GM23338 (cell line): ENCODE measurements at regions not wholly inside any gene's neighbourhood (a gene's known extent, or its start where the extent isn't known, plus 50 kb on each side); places are given as distances from the start of the nearest gene placed in this dataset.
A peak's percentile ranks its signal among the peaks of the same experiment; 100 is the strongest.

Experiments used
- ATAC-seq: fragments of 200-7000 bp; cut with Tn5 transposase; 3 replicates; pipeline ENCODE4 v1.9.1; 2020
- DNase-seq: peaks from one replicate; pipeline ENCODE4 v3.0.0-alpha.2; 2015; ENCODE audit warnings: low spot score
- H2AFZ ChIP-seq: fragments of 200-600 bp; sonication (generic); 2 replicates; pipeline ENCODE4 v1.8.0; 2016; ENCODE audit warnings: antibody characterized with exemption, mild to moderate bottlenecking, moderate library complexity
- H3F3A ChIP-seq: fragments of 200-600 bp; sonication (generic); replicated peaks from 2 replicates; pipeline ENCODE4 v1.8.0; 2017; ENCODE audit warnings: antibody characterized with exemption, mixed run types, low read depth
- H3K27ac ChIP-seq: fragments of 200-600 bp; sonication (generic); 2 replicates; pipeline ENCODE4 v1.6.1; 2016; ENCODE audit warnings: low read depth
- H3K27me3 ChIP-seq: fragments of 200-600 bp; sonication (generic); 2 replicates; pipeline ENCODE4 v1.8.0; 2016; ENCODE audit warnings: mild to moderate bottlenecking, mixed run types, moderate library complexity; ENCODE audit not compliant: insufficient read depth
- H3K36me3 ChIP-seq: fragments of 200-600 bp; sonication (generic); 2 replicates; pipeline ENCODE4 v1.8.0; 2016; ENCODE audit warnings: mild to moderate bottlenecking; ENCODE audit not compliant: insufficient read depth
- H3K4me1 ChIP-seq: fragments of 200-600 bp; sonication (generic); 2 replicates; pipeline ENCODE4 v1.8.0; 2016; ENCODE audit warnings: mild to moderate bottlenecking, moderate library complexity; ENCODE audit not compliant: insufficient read depth
- H3K4me2 ChIP-seq: fragments of 200-600 bp; sonication (generic); 2 replicates; pipeline ENCODE4 v1.7.1; 2017; ENCODE audit warnings: mixed run types
- H3K4me3 ChIP-seq: fragments of 200-600 bp; sonication (generic); 2 replicates; pipeline ENCODE4 v1.6.1; 2016; ENCODE audit warnings: mixed run types
- H3K79me2 ChIP-seq: fragments of 200-600 bp; sonication (generic); replicated peaks from 2 replicates; pipeline ENCODE4 v1.8.0; 2017; ENCODE audit warnings: mild to moderate bottlenecking; ENCODE audit not compliant: insufficient read depth
- H3K9me2 ChIP-seq: fragments of 200-600 bp; sonication (generic); 2 replicates; pipeline ENCODE4 v1.8.0; 2017; ENCODE audit not compliant: insufficient read depth
- H4K20me1 ChIP-seq: fragments of 200-600 bp; sonication (generic); replicated peaks from 2 replicates; pipeline ENCODE4 v1.8.0; 2017; ENCODE audit warnings: mild to moderate bottlenecking; ENCODE audit not compliant: insufficient read depth
- H3K27ac Mint-ChIP-seq: 2 replicates; pipeline ENCODE4 v1.8.0; 2020; ENCODE audit warnings: inconsistent platforms, mild to moderate bottlenecking, moderate library complexity, mixed read lengths
- H3K27me3 Mint-ChIP-seq: 3 replicates; pipeline ENCODE4 v1.8.0; 2022; ENCODE audit warnings: low read depth, mild to moderate bottlenecking, moderate library complexity, mixed read lengths, inconsistent platforms; ENCODE audit not compliant: insufficient read depth, poor library complexity
- H3K36me3 Mint-ChIP-seq: 3 replicates; pipeline ENCODE4 v1.8.0; 2021; ENCODE audit warnings: low read depth, mild to moderate bottlenecking, inconsistent platforms, moderate library complexity, mixed read lengths
- H3K4me1 Mint-ChIP-seq: 3 replicates; pipeline ENCODE4 v1.8.0; 2020; ENCODE audit warnings: mild to moderate bottlenecking, inconsistent platforms, mixed read lengths
- H3K4me3 Mint-ChIP-seq: 3 replicates; pipeline ENCODE4 v1.8.0; 2021; ENCODE audit warnings: moderate library complexity, mild to moderate bottlenecking, inconsistent platforms, mixed read lengths
- H3K9me3 Mint-ChIP-seq: 3 replicates; pipeline ENCODE4 v1.8.0; 2020; ENCODE audit warnings: moderate library complexity, mild to moderate bottlenecking, inconsistent platforms, mixed read lengths
- CREB1 ChIP-seq: fragments of 250-450 bp; sonication (Bioruptor Pico); IDR thresholded peaks from 2 replicates; pipeline ENCODE4 v1.5.0; 2020; ENCODE audit warnings: low read depth, mild to moderate bottlenecking, moderate library complexity
- EZH2 ChIP-seq: fragments of 200-600 bp; sonication (generic); IDR thresholded peaks from one replicate; pipeline ENCODE4 v1.8.0; 2017; ENCODE audit warnings: antibody characterized with exemption, mild to moderate bottlenecking, low read depth; ENCODE audit not compliant: unreplicated experiment
- EZH2phosphoT487 ChIP-seq: fragments of 200-600 bp; sonication (generic); IDR thresholded peaks from one replicate; pipeline ENCODE4 v1.8.1; 2018; ENCODE audit warnings: antibody characterized with exemption; ENCODE audit not compliant: unreplicated experiment
- JUNB ChIP-seq: IDR thresholded peaks from one replicate; pipeline ENCODE4 v1.6.1; 2016; ENCODE audit warnings: antibody characterized with exemption; ENCODE audit not compliant: unreplicated experiment
- NANOG ChIP-seq: IDR thresholded peaks from 2 replicates; pipeline ENCODE4 v1.6.1; 2016; ENCODE audit warnings: antibody characterized with exemption, borderline replicate concordance
- ZNF331 ChIP-seq: fragments of 250-450 bp; sonication (Bioruptor Pico); IDR thresholded peaks from 2 replicates; pipeline ENCODE4 v1.5.0; 2020; ENCODE audit warnings: low read depth, mild to moderate bottlenecking, moderate library complexity
- TF ChIP-seq, protein P1 (sequence below), 2 experiments: fragments of 200-600 bp in 1 of 2; sonication (generic) in 1 of 2; conservative IDR thresholded peaks; 2 replicates each; pipeline versions ENCODE4 v1.5.1 to v1.6.1; 2016 to 2017; ENCODE audit warnings: antibody characterized with exemption in 2 of 2, low read depth in 2 of 2, mild to moderate bottlenecking in 2 of 2, moderate library complexity in 1 of 2

DNA sequence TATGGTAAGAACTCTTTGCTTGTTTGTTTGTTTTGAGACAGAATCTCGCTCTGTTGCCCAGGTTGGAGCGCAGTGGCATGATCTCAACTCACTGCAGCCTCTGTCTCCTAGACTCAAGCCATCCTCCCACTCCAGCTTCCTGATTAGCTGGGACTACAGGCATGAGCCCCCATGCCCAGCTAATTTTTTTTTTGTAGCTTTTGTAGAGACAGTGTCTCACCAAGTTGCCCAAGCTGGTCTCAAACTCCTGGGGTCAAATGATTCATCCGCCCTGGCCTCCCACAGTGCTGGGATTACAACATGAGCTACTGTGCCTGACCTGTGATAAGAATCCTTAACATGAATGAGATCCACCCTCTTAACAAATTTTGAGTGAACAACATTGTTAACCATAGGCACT, 183.9 kb upstream of the TSHZ3 start:
- Histone ChIP-seq H3K79me2 (no peaks in the 10 kb centered on the region), H3K27me3 (no peaks in the 10 kb centered on the region), H3K36me3 (no peaks in the 10 kb centered on the region), H3K9me2 (no peaks in the 10 kb centered on the region), H4K20me1 (no peaks in the 10 kb centered on the region), H3K4me3 (no peak overlapping the region), H3K4me1 (no peaks in the 10 kb centered on the region; the same call in 1 of the 2 replicates), H3F3A (no peaks in the 10 kb centered on the region), H3K27ac (no peak overlapping the region), H2AFZ (no peak overlapping the region), H3K4me2 (no peak overlapping the region)
- Mint-ChIP-seq H3K36me3 (peaks cover 8% of the 10 kb centered on the region), H3K4me1 (peaks cover 9% of the 10 kb centered on the region; the same call in 2 of the 3 replicates), H3K27ac (no peak overlapping the region), H3K4me3 (no peak overlapping the region), H3K9me3 (peaks cover 15% of the 10 kb centered on the region), H3K27me3 (peaks cover 2% of the 10 kb centered on the region)
- ATAC-seq, result no peak
- DNase-seq, result no peak
- TF ChIP-seq EZH2phosphoT487, result no peak

DNA sequence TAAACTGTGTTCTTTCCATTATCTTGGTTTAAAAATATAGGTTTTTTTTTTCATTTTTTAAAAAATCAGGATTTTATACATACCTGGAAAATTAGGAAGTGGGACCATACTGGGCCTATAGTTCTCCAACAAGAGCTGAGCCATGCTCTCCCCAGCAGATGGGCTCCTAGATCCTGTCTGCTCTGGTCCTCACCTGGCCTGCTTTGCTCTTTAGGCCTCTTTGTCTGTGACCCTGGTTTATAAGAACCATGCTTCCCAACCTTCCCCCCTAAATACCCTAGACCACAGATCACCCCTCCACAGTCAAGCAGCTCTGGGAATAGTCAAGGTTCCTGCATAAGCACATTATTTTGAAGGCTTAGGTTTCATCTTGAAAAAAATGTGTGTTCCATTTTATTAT, 185.0 kb upstream of the TSHZ3 start:
- no peaks in the 10 kb centered on the region for H4K20me1 ChIP-seq
- H3K79me2 ChIP-seq, result no peaks in the 10 kb centered on the region
- no peaks in the 10 kb centered on the region for H3K9me2 ChIP-seq
- H3K36me3 Mint-ChIP-seq, result peaks cover 9% of the 10 kb centered on the region
- H2AFZ ChIP-seq, result peak overlapping the region; percentile 59; the same call in 1 of the 2 replicates
- DNase-seq, result no peak
- H3K4me1 ChIP-seq, result no peaks in the 10 kb centered on the region; the same call in 1 of the 2 replicates
- H3F3A ChIP-seq, result no peaks in the 10 kb centered on the region
- H3K4me3 ChIP-seq, result no peak overlapping the region
- H3K4me1 Mint-ChIP-seq, result peaks cover 9% of the 10 kb centered on the region; the same call in 2 of the 3 replicates
- TF ChIP-seq NANOG (no peak), EZH2phosphoT487 (no peak), JUNB (no peak)
- H3K4me2 ChIP-seq, result no peak overlapping the region
- H3K27ac ChIP-seq, result no peak overlapping the region
- H3K36me3 ChIP-seq, result no peaks in the 10 kb centered on the region
- peaks cover 23% of the 10 kb centered on the region for H3K9me3 Mint-ChIP-seq
- no peak overlapping the region for H3K27ac Mint-ChIP-seq
- ATAC-seq, result no peak
- no peaks in the 10 kb centered on the region for H3K27me3 ChIP-seq
- H3K4me3 Mint-ChIP-seq, result no peak overlapping the region
- H3K27me3 Mint-ChIP-seq, result peaks cover 2% of the 10 kb centered on the region

DNA sequence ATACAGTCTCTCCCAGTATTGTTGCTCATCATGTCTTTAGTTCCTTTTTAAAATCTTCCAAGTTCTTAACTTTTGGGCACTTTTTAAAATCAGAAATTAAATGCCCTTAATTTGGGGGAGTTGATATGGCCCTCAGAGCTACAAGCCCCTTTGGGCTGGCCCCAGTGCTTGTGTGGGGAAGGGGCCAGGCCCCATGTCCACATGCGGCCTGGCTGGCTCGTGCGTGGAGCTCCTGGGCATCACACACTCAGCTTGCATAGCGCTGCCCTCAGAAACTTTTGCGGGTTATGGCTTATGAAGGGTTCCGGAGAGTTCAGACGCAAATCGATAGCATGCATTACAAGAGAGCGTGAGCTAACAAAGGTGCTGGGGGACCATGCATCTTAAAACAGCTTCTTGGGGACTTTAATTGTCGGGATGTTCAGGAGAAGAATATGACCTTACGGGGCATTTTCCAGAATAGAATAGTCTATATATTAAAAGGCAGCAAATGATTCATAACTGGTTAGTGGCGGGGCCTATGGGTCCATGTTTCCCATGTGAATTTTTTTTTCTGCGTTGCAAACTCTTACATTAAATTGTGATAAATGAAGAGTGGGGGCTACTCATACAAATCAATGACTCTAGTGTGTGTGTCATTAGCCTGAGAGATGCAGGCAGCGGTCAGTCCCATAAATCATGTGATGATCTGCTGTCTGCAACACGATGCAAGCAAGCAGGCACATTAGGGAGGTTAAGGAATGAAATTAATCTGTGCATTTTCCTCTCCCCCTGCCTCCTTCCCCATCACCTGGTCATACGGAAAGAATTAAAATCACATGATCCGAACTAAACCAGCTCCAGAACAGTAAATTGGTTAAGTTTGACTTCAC, 185.8 kb upstream of the TSHZ3 start:
- Histone ChIP-seq H3K79me2 (no peaks in the 10 kb centered on the region), H3F3A (no peaks in the 10 kb centered on the region), H3K4me1 (no peaks in the 10 kb centered on the region; the same call in 1 of the 2 replicates), H3K9me2 (no peaks in the 10 kb centered on the region), H4K20me1 (no peaks in the 10 kb centered on the region), H3K27me3 (no peaks in the 10 kb centered on the region), H3K27ac (no peak overlapping the region), H3K36me3 (no peaks in the 10 kb centered on the region), H2AFZ (peak overlapping the region; percentile 52), H3K4me2 (no peak overlapping the region), H3K4me3 (no peak overlapping the region)
- Mint-ChIP-seq H3K36me3 (peaks cover 9% of the 10 kb centered on the region), H3K27me3 (peaks cover 2% of the 10 kb centered on the region), H3K27ac (no peak overlapping the region), H3K4me3 (no peak overlapping the region), H3K9me3 (peaks cover 19% of the 10 kb centered on the region), H3K4me1 (peaks cover 9% of the 10 kb centered on the region; the same call in 2 of the 3 replicates)
- DNase-seq (no peak), ATAC-seq (no peak)
- TF ChIP-seq EZH2 (no peak), ZNF331 (CRISPR knock-in tag) (no peak), CREB1 (CRISPR knock-in tag) (no peak), JUNB (no peak)
- TF ChIP-seq, protein P1, sequence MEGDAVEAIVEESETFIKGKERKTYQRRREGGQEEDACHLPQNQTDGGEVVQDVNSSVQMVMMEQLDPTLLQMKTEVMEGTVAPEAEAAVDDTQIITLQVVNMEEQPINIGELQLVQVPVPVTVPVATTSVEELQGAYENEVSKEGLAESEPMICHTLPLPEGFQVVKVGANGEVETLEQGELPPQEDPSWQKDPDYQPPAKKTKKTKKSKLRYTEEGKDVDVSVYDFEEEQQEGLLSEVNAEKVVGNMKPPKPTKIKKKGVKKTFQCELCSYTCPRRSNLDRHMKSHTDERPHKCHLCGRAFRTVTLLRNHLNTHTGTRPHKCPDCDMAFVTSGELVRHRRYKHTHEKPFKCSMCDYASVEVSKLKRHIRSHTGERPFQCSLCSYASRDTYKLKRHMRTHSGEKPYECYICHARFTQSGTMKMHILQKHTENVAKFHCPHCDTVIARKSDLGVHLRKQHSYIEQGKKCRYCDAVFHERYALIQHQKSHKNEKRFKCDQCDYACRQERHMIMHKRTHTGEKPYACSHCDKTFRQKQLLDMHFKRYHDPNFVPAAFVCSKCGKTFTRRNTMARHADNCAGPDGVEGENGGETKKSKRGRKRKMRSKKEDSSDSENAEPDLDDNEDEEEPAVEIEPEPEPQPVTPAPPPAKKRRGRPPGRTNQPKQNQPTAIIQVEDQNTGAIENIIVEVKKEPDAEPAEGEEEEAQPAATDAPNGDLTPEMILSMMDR (conservative IDR thresholded peaks at IDR 0.05; ENCODE audit: low read depth in 2 of 2), result no peak
